A549 (cell line): ENCODE measurements at regions not wholly inside any gene's neighbourhood (a gene's known extent, or its start where the extent isn't known, plus 50 kb on each side); places are given as distances from the start of the nearest gene placed in this dataset.

Experiments
- MAX ChIP-seq: IDR thresholded peaks from 2 replicates; pipeline ENCODE4 v1.6.1; 2012
- TF ChIP-seq, protein P1 (sequence below): fragments of 200-600 bp; sonication (generic); IDR thresholded peaks from 2 replicates; pipeline ENCODE4 v1.6.1; 2016; ENCODE audit warnings: antibody characterized with exemption, mild to moderate bottlenecking, moderate library complexity

GRCh38 chr12:62128175-62128975, 131.8 kb upstream of the USP15 start:
- no peak for TF ChIP-seq MAX
- TF ChIP-seq, protein P1, sequence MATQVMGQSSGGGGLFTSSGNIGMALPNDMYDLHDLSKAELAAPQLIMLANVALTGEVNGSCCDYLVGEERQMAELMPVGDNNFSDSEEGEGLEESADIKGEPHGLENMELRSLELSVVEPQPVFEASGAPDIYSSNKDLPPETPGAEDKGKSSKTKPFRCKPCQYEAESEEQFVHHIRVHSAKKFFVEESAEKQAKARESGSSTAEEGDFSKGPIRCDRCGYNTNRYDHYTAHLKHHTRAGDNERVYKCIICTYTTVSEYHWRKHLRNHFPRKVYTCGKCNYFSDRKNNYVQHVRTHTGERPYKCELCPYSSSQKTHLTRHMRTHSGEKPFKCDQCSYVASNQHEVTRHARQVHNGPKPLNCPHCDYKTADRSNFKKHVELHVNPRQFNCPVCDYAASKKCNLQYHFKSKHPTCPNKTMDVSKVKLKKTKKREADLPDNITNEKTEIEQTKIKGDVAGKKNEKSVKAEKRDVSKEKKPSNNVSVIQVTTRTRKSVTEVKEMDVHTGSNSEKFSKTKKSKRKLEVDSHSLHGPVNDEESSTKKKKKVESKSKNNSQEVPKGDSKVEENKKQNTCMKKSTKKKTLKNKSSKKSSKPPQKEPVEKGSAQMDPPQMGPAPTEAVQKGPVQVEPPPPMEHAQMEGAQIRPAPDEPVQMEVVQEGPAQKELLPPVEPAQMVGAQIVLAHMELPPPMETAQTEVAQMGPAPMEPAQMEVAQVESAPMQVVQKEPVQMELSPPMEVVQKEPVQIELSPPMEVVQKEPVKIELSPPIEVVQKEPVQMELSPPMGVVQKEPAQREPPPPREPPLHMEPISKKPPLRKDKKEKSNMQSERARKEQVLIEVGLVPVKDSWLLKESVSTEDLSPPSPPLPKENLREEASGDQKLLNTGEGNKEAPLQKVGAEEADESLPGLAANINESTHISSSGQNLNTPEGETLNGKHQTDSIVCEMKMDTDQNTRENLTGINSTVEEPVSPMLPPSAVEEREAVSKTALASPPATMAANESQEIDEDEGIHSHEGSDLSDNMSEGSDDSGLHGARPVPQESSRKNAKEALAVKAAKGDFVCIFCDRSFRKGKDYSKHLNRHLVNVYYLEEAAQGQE = no peak
